H1 (cell line): ENCODE measurements at regions not wholly inside any gene's neighbourhood (a gene's known extent, or its start where the extent isn't known, plus 50 kb on each side); places are given as distances from the start of the nearest gene placed in this dataset.

ENCODE experiments used
- CREB1 ChIP-seq: IDR thresholded peaks from 2 replicates; pipeline ENCODE4 v1.6.1; 2012; ENCODE audit warnings: inconsistent platforms
- JUND ChIP-seq: IDR thresholded peaks from 2 replicates; pipeline ENCODE4 v1.6.1; 2011; ENCODE audit warnings: mild to moderate bottlenecking, improper control_type of control experiment, low read length
- KDM1A ChIP-seq: fragments of 200-600, 300-600 bp; sonication (generic); IDR thresholded peaks from 2 replicates; pipeline ENCODE4 v1.7.1; 2016; ENCODE audit warnings: mild to moderate bottlenecking, low read length, borderline replicate concordance
- PHF8 ChIP-seq: fragments of 200-600 bp; sonication (generic); conservative IDR thresholded peaks from 2 replicates; pipeline ENCODE4 v1.7.1; 2012; ENCODE audit warnings: low read depth, mild to moderate bottlenecking, inconsistent platforms, low read length, moderate library complexity
- SAP30 ChIP-seq: fragments of 300-600 bp; sonication (generic); IDR thresholded peaks from 2 replicates; pipeline ENCODE4 v1.7.1; 2012; ENCODE audit warnings: low read length, moderate library complexity, mild to moderate bottlenecking, inconsistent platforms; ENCODE audit not compliant: insufficient read depth, insufficient replicate concordance
- SUZ12 ChIP-seq: fragments of 200-600 bp; sonication (generic); IDR thresholded peaks from 2 replicates; pipeline ENCODE4 v1.6.1; 2012; ENCODE audit warnings: mild to moderate bottlenecking, inconsistent platforms, low read length, moderate library complexity, mixed read lengths
- TCF12 ChIP-seq: IDR thresholded peaks from 2 replicates; pipeline ENCODE4 v1.6.1; 2011; ENCODE audit warnings: low read depth, mild to moderate bottlenecking, low read length
- TF ChIP-seq, protein P1 (sequence below), 3 experiments: IDR thresholded peaks; 1 replicate in 2 of 3; 2 replicates in 1 of 3; pipeline versions ENCODE4 v1.5.1 to v1.6.1; 2011; ENCODE audit warnings: low read length in 3 of 3, mild to moderate bottlenecking in 3 of 3, inconsistent platforms in 2 of 3, low read depth in 1 of 3, moderate library complexity in 1 of 3; ENCODE audit not compliant: insufficient read depth in 1 of 3; ENCODE audit errors: control extremely low read depth in 1 of 3

GRCh38 chr11:70545610-70545912 is 147.2 kb downstream of the CTTN start (continued):
- TF ChIP-seq JUND = no peak
- TF ChIP-seq SUZ12 = no peak
- TF ChIP-seq SAP30 = no peak
- TF ChIP-seq PHF8 = no peak
- TF ChIP-seq KDM1A = no peak
- TF ChIP-seq CREB1 = no peak
- TF ChIP-seq, protein P1, sequence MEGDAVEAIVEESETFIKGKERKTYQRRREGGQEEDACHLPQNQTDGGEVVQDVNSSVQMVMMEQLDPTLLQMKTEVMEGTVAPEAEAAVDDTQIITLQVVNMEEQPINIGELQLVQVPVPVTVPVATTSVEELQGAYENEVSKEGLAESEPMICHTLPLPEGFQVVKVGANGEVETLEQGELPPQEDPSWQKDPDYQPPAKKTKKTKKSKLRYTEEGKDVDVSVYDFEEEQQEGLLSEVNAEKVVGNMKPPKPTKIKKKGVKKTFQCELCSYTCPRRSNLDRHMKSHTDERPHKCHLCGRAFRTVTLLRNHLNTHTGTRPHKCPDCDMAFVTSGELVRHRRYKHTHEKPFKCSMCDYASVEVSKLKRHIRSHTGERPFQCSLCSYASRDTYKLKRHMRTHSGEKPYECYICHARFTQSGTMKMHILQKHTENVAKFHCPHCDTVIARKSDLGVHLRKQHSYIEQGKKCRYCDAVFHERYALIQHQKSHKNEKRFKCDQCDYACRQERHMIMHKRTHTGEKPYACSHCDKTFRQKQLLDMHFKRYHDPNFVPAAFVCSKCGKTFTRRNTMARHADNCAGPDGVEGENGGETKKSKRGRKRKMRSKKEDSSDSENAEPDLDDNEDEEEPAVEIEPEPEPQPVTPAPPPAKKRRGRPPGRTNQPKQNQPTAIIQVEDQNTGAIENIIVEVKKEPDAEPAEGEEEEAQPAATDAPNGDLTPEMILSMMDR (IDR thresholded peaks at IDR 0.05; ENCODE audit: control extremely low read depth in 1 of 3, insufficient read depth in 1 of 3, low read depth in 1 of 3, low read length in 3 of 3) = no peak
- TF ChIP-seq TCF12 = no peak
- TF ChIP-seq, all 59 proteins: peak for 0
